ENCODE measurements at regions not wholly inside any gene's neighbourhood (a gene's known extent, or its start where the extent isn't known, plus 50 kb on each side); places are given as distances from the start of the nearest gene placed in this dataset.

DNA sequence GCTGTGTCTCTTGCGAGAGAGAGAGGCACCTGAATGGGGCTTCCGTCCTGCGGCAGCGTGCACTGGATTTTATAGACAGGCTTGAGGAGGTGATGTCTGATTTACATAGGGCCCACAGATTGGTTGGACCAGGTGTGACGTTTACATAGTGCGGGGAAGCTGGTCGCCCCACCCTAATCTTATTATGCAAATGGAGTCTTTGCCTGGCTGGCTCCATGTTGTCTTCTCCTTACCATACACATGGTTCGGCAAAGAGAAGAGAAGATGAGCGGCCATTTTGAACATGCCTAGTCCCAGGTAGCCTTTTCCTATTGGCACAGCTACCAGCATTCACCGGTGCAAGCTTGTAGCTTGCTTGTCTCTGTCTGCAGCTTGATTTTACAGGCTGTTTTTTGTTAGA, 238.5 kb upstream of the GALNT17 start:
- no peak for TF ChIP-seq CTCF (IDR thresholded peaks at IDR 0.05; ENCODE audit: extremely low read depth in 1 of 2, insufficient read depth in 1 of 2, low read depth in 1 of 2, low read length in 2 of 2)
- TF ChIP-seq POLR2A (IDR thresholded peaks at IDR 0.05; ENCODE audit: low read depth, low read length), result no peak
- TF ChIP-seq GATA2 (IDR thresholded peaks at IDR 0.05; ENCODE audit: insufficient read depth, insufficient read length, low read depth, low read length), result no peak
